SJSA1 (cell line): ENCODE measurements at regions not wholly inside any gene's neighbourhood (a gene's known extent, or its start where the extent isn't known, plus 50 kb on each side); places are given as distances from the start of the nearest gene placed in this dataset.

Experiments used
- DNase-seq, 2 experiments: peaks; one replicate each; pipeline ENCODE4 v3.0.0-alpha.2; 2015 to 2020; ENCODE audit warnings: low spot score in 2 of 2, low read depth in 1 of 2
- H3K27ac ChIP-seq: fragments of 250-450 bp; sonication (Bioruptor Pico); 2 replicates; pipeline ENCODE4 v1.5.1; 2020; ENCODE audit warnings: mild to moderate bottlenecking, moderate library complexity
- H3K27me3 ChIP-seq: fragments of 250-450 bp; sonication (Bioruptor Pico); replicated peaks from 2 replicates; pipeline ENCODE4 v1.5.1; 2020; ENCODE audit warnings: mild to moderate bottlenecking, moderate library complexity
- H3K36me3 ChIP-seq: fragments of 250-450 bp; sonication (Bioruptor Pico); 2 replicates; pipeline ENCODE4 v1.5.1; 2020; ENCODE audit warnings: mild to moderate bottlenecking
- H3K4me1 ChIP-seq: fragments of 250-450 bp; sonication (Bioruptor Pico); replicated peaks from 2 replicates; pipeline ENCODE4 v1.6.1; 2021; ENCODE audit warnings: mild to moderate bottlenecking
- H3K4me3 ChIP-seq: fragments of 250-450 bp; sonication (Bioruptor Pico); 2 replicates; pipeline ENCODE4 v1.5.1; 2020; ENCODE audit warnings: mild to moderate bottlenecking
- H3K9me3 ChIP-seq: fragments of 250-450 bp; sonication (Bioruptor Pico); replicated peaks from 2 replicates; pipeline ENCODE4 v1.5.1; 2020; ENCODE audit warnings: mild to moderate bottlenecking

- no peak overlapping the region for H3K27ac ChIP-seq
- H3K4me1 ChIP-seq: no peaks in the 10 kb centered on the region
- DNase-seq: no peak
- no peak overlapping the region for H3K4me3 ChIP-seq
- no peaks in the 10 kb centered on the region; the same call in 1 of the 2 replicates for H3K27me3 ChIP-seq
- H3K36me3 ChIP-seq: no peaks in the 10 kb centered on the region
- no peaks in the 10 kb centered on the region for H3K9me3 ChIP-seq
Measured at GRCh38 chr13:106752584-106753170, 184.7 kb upstream of the ARGLU1 start.

- Histone ChIP-seq H3K36me3 (no peaks in the 10 kb centered on the region), H3K27me3 (peaks cover 3% of the 10 kb centered on the region; the same call in 1 of the 2 replicates), H3K9me3 (no peaks in the 10 kb centered on the region), H3K4me3 (no peak overlapping the region), H3K4me1 (no peaks in the 10 kb centered on the region), H3K27ac (no peak overlapping the region)
- DNase-seq: no peak
Measured at GRCh38 chr13:106748785-106749184, 180.8 kb upstream of the ARGLU1 start.

GRCh38 chr13:106744516-106744915 is 176.6 kb upstream of the ARGLU1 start:
- H3K27me3 ChIP-seq: peaks cover 3% of the 10 kb centered on the region; the same call in 1 of the 2 replicates
- no peak for DNase-seq
- H3K27ac ChIP-seq: no peak overlapping the region
- H3K9me3 ChIP-seq: no peaks in the 10 kb centered on the region
- H3K4me1 ChIP-seq: no peaks in the 10 kb centered on the region
- no peaks in the 10 kb centered on the region for H3K36me3 ChIP-seq
- H3K4me3 ChIP-seq: no peak overlapping the region

DNA sequence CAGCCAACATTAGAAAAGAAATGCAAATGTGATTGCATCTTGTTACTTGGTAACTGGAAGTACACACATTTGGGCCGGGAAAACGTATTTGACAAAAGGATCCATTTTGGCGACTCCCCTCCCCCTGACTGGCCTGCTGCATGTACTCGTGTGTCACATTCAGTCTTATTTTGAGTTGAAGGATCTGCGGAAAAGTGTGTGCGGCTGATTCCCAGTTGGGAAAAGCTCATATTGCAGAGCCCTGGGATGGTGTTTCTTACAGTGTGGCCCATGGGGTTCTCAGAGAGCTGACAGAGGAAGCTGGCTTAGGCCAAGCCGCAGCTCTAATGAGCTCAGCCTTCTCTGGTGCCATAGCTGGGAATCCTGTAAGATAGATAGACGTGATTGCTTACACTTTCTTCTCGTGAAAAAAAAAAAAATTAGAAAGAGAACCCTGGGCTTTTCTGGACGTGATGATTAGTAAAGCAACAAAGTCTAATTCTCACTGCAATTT is 170.3 kb upstream of the ARGLU1 start:
- Histone ChIP-seq H3K27ac (no peak overlapping the region), H3K4me3 (no peak overlapping the region), H3K9me3 (no peaks in the 10 kb centered on the region), H3K4me1 (no peaks in the 10 kb centered on the region), H3K27me3 (no peaks in the 10 kb centered on the region), H3K36me3 (no peaks in the 10 kb centered on the region)
- DNase-seq: no peak

GRCh38 chr13:106736941-106737340 is 169.0 kb upstream of the ARGLU1 start:
- Histone ChIP-seq H3K4me3 (no peak overlapping the region), H3K4me1 (no peaks in the 10 kb centered on the region), H3K36me3 (no peaks in the 10 kb centered on the region), H3K9me3 (no peaks in the 10 kb centered on the region), H3K27me3 (no peaks in the 10 kb centered on the region), H3K27ac (no peak overlapping the region)
- DNase-seq: no peak

- Histone ChIP-seq H3K4me3 (no peak overlapping the region), H3K27ac (no peak overlapping the region), H3K9me3 (no peaks in the 10 kb centered on the region), H3K36me3 (no peaks in the 10 kb centered on the region), H3K4me1 (no peaks in the 10 kb centered on the region), H3K27me3 (no peaks in the 10 kb centered on the region)
- no peak for DNase-seq
Measured at GRCh38 chr13:106734198-106734597, 166.3 kb upstream of the ARGLU1 start.

DNA sequence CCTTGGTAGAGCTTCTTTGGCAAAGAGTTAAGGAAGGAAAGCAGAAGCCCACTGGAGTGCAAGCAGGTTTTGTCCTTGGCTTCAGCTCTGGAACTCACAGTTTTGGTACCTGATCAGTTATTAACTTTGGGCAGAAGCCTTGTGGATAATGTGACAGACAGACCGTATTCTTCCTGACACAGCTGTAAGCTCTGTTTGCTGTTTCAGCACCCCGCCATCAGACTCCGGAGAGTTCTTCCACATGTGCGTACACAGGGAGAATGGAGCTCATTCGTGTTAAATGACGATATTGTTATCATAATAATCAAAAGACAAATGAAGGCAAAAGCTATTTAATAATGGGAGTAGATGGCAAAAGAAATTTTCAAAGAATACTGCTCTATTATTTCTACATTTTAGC is 155.1 kb upstream of the ARGLU1 start:
- no peak overlapping the region for H3K4me3 ChIP-seq
- no peak overlapping the region for H3K27ac ChIP-seq
- no peaks in the 10 kb centered on the region for H3K4me1 ChIP-seq
- no peak for DNase-seq
- H3K27me3 ChIP-seq: peaks cover 3% of the 10 kb centered on the region; the same call in 1 of the 2 replicates
- no peaks in the 10 kb centered on the region for H3K36me3 ChIP-seq
- H3K9me3 ChIP-seq: no peaks in the 10 kb centered on the region

DNA sequence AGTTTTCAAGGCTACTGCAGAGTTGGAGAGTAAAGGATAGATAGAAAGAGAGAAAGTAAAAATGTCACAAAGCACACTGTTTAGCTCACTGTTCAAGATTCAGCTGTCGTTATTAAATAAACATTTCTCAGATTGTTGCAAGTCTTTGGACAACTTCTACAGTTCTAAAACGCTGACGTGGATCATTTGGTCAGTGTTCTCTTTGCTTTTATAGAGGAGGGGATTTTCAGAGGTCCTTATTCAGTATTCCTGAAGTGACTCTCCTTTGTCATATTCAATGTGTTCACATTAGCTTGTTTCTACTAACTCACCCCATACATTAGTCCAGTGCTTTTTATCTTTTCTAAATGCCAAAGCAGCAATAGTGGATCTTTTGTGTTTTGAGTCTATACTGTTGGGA is 154.7 kb upstream of the ARGLU1 start:
- H3K36me3 ChIP-seq: no peaks in the 10 kb centered on the region
- no peak overlapping the region for H3K27ac ChIP-seq
- H3K4me1 ChIP-seq: no peaks in the 10 kb centered on the region
- no peak overlapping the region for H3K4me3 ChIP-seq
- H3K27me3 ChIP-seq: peaks cover 3% of the 10 kb centered on the region; the same call in 1 of the 2 replicates
- H3K9me3 ChIP-seq: no peaks in the 10 kb centered on the region
- no peak for DNase-seq

DNA sequence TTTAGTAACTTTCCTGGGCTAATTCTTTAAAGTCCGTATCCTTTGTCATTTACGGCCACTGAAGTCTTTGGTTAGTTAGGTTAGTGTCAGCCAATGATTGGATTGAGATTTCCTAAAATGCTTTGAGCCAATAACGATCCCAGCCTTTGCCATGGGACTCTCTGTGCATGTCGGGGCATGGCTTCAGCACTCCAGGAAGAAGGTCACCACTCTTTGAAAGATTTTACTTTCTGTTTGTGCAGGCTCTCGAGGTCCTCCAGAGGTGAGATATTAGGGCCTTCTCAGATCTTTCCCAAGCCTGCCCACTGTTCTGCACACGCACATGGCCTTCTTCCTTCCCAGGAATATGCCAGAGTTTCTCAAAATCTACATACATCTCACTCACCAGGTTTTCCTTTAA is 153.7 kb upstream of the ARGLU1 start:
- Histone ChIP-seq H3K27me3 (peaks cover 3% of the 10 kb centered on the region; the same call in 1 of the 2 replicates), H3K27ac (no peak overlapping the region), H3K4me1 (no peaks in the 10 kb centered on the region), H3K4me3 (no peak overlapping the region), H3K9me3 (no peaks in the 10 kb centered on the region), H3K36me3 (no peaks in the 10 kb centered on the region)
- no peak for DNase-seq

DNA sequence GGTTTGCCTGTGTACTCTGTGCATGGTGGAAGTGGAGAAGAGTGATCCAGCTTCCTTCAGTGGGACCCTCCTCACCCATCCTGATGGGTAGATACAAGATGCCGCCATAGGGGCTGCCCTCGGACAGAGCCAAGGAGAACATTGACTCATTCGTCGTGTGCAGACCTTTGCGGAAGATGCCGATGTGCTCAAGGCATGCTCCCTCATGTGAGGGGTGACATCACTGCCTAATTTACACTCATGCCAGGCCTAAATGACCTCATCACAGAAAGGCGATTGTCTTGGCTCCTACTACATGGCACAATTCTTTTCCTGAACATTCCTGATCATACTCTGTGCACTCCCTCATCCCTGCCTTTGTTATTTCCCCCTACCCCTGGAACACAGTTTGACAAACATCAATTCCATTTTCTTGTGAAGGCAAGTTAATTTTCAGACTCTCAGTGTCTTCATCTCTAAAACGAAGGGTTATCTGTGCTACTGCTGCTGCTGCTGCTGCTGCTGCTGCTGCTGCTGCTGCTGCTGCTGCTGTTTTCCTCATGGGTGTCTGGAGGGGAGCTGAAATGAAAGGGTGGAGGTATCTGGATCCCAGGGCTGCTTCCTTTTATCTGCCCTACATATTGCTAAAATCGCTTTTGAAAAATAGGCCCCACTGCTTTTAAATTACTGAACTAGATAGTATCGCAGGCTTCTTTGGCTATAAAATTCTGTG is 146.5 kb upstream of the ARGLU1 start:
- no peaks in the 10 kb centered on the region for H3K4me1 ChIP-seq
- H3K9me3 ChIP-seq: no peaks in the 10 kb centered on the region
- no peak for DNase-seq
- H3K27me3 ChIP-seq: no peaks in the 10 kb centered on the region
- H3K27ac ChIP-seq: no peak overlapping the region
- no peak overlapping the region for H3K4me3 ChIP-seq
- H3K36me3 ChIP-seq: no peaks in the 10 kb centered on the region

DNA sequence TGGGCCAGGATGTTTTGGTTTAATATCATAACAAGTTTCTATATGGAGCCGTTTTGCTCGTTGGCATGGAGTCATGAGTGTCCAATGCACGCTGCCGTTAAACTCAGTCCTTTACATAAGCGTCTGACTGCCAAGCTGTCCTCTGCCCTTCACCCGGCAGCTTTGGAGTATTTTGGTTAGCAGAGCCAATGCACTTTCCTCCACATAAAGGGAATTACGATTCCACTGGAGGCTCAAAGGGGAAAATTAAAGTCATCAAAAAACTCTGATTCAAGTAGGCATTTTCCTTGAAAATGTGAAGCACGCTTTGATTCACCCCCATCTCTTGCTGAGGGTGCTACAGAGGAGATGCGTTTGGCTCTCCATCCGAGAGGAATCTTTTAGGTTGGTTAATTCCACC is 144.4 kb upstream of the ARGLU1 start:
- Histone ChIP-seq H3K9me3 (no peaks in the 10 kb centered on the region), H3K4me1 (no peaks in the 10 kb centered on the region), H3K27ac (no peak overlapping the region), H3K36me3 (no peaks in the 10 kb centered on the region), H3K27me3 (no peaks in the 10 kb centered on the region), H3K4me3 (no peak overlapping the region)
- no peak for DNase-seq

DNA sequence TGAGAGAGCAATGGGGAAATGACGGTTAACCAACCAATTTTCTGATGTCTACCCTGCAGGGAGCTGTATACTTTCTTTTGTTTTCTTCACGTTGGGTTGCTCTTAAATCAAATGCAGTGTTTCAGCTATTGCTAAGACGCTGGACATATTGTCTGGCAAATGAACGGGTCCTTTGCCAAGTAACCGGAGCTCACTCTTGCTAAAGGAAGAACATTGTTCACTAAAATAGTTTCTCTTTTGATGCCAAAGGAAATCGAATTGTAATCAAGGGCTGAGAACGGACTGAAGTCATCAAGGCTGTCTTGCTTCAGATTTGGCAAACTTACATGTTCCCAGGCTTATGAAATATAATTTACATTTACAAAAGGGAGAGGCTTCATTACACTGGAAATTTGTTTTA is 142.3 kb upstream of the ARGLU1 start:
- Histone ChIP-seq H3K27me3 (no peaks in the 10 kb centered on the region; the same call in 1 of the 2 replicates), H3K4me1 (no peaks in the 10 kb centered on the region), H3K9me3 (no peaks in the 10 kb centered on the region), H3K36me3 (no peaks in the 10 kb centered on the region), H3K27ac (no peak overlapping the region), H3K4me3 (no peak overlapping the region)
- DNase-seq: no peak

GRCh38 chr13:106709522-106709921 is 141.6 kb upstream of the ARGLU1 start:
- H3K4me1 ChIP-seq: no peaks in the 10 kb centered on the region
- peaks cover 4% of the 10 kb centered on the region; the same call in 1 of the 2 replicates for H3K27me3 ChIP-seq
- DNase-seq: no peak
- H3K9me3 ChIP-seq: no peaks in the 10 kb centered on the region
- H3K36me3 ChIP-seq: no peaks in the 10 kb centered on the region
- no peak overlapping the region for H3K4me3 ChIP-seq
- H3K27ac ChIP-seq: no peak overlapping the region

DNA sequence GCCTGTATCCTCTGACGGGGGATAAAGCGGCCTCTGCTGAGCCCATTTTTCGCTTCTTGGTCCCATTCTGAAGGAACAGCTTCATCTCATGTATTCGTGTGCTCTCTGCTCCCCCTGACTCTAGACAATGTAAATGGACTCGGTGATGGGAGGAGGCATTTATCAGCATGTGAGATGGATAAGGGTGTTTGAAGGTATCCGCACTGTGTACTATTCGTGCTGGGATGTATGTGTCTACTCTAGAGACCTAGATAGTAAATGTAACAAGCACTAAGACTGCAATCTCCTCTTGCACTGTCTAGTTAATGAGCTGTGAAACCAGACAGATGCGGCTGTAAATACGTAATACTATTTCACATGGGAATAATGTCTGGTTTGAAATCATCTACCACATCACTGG is 134.6 kb upstream of the ARGLU1 start:
- Histone ChIP-seq H3K9me3 (no peaks in the 10 kb centered on the region), H3K27ac (no peak overlapping the region), H3K27me3 (peaks cover 4% of the 10 kb centered on the region; the same call in 1 of the 2 replicates), H3K36me3 (no peaks in the 10 kb centered on the region), H3K4me3 (no peak overlapping the region), H3K4me1 (no peaks in the 10 kb centered on the region)
- DNase-seq: no peak
